Astrocyte (in vitro differentiated cells and primary cell): ENCODE measurements at regions not wholly inside any gene's neighbourhood (a gene's known extent, or its start where the extent isn't known, plus 50 kb on each side); places are given as distances from the start of the nearest gene placed in this dataset.

Experiments
- DNase-seq: peaks from one replicate; pipeline ENCODE4 v3.0.0-alpha.2; 2010; ENCODE audit warnings: low read depth
- FAIRE-seq: peaks from 2 replicates; lab custom pipeline; 2011; peaks lifted over from hg19 to GRCh38; lab: Jason Lieb, UNC
- H2AFZ ChIP-seq: 2 replicates; pipeline ENCODE4 v1.6.0; 2012; ENCODE audit warnings: low read depth, low read length, inconsistent platforms
- H3K27ac ChIP-seq: 2 replicates; pipeline ENCODE4 v1.5.1; 2011; ENCODE audit warnings: low read depth, low read length, inconsistent platforms
- H3K27me3 ChIP-seq: 2 replicates; pipeline ENCODE4 v1.6.0; 2011; ENCODE audit warnings: low read length, inconsistent platforms; ENCODE audit not compliant: insufficient read depth
- H3K36me3 ChIP-seq: 2 replicates; pipeline ENCODE4 v1.5.1; 2011; ENCODE audit warnings: low read length, inconsistent platforms; ENCODE audit not compliant: insufficient read depth
- H3K4me1 ChIP-seq: 2 replicates; pipeline ENCODE4 v1.5.1; 2011; ENCODE audit warnings: low read length, inconsistent platforms; ENCODE audit not compliant: insufficient read depth
- H3K4me2 ChIP-seq: 2 replicates; pipeline ENCODE4 v1.6.0; 2012; ENCODE audit warnings: low read length, inconsistent platforms
- H3K4me3 ChIP-seq: 2 replicates; pipeline ENCODE4 v1.5.1; 2011; ENCODE audit warnings: low read depth, mild to moderate bottlenecking, low read length, inconsistent platforms; ENCODE audit not compliant: insufficient read depth
- H3K79me2 ChIP-seq: 2 replicates; pipeline ENCODE4 v1.6.0; 2012; ENCODE audit warnings: mild to moderate bottlenecking, low read length, inconsistent platforms; ENCODE audit not compliant: insufficient read depth
- H3K9ac ChIP-seq: 2 replicates; pipeline ENCODE4 v1.6.0; 2012; ENCODE audit warnings: mild to moderate bottlenecking, low read length, inconsistent platforms
- H3K9me3 ChIP-seq: 2 replicates; pipeline ENCODE4 v1.5.1; 2012; ENCODE audit warnings: low read depth, mild to moderate bottlenecking, low read length, inconsistent platforms; ENCODE audit not compliant: insufficient read depth
- H4K20me1 ChIP-seq: 2 replicates; pipeline ENCODE4 v1.6.0; 2012; ENCODE audit warnings: low read length, inconsistent platforms; ENCODE audit not compliant: insufficient read depth
- H3K27ac Mint-ChIP-seq: one replicate; pipeline ENCODE4 v1.8.0; 2021; ENCODE audit warnings: mild to moderate bottlenecking, mixed read lengths; ENCODE audit not compliant: unreplicated experiment
- H3K27me3 Mint-ChIP-seq: one replicate; pipeline ENCODE4 v1.8.0; 2021; ENCODE audit warnings: low read depth, mixed read lengths; ENCODE audit not compliant: unreplicated experiment
- H3K36me3 Mint-ChIP-seq: one replicate; pipeline ENCODE4 v1.8.0; 2021; ENCODE audit warnings: low read depth, mixed read lengths; ENCODE audit not compliant: unreplicated experiment
- H3K4me1 Mint-ChIP-seq: one replicate; pipeline ENCODE4 v1.8.0; 2021; ENCODE audit warnings: low read depth, mixed read lengths; ENCODE audit not compliant: unreplicated experiment
- H3K4me3 Mint-ChIP-seq: one replicate; pipeline ENCODE4 v1.8.0; 2021; ENCODE audit warnings: mild to moderate bottlenecking, moderate library complexity, mixed read lengths; ENCODE audit not compliant: unreplicated experiment
- H3K9me3 Mint-ChIP-seq: one replicate; pipeline ENCODE4 v1.8.0; 2021; ENCODE audit warnings: mild to moderate bottlenecking, mixed read lengths; ENCODE audit not compliant: unreplicated experiment
- CTCF ChIP-seq: IDR thresholded peaks from 2 replicates; pipeline ENCODE4 v1.5.1; 2011; ENCODE audit warnings: low read depth, mild to moderate bottlenecking, inconsistent platforms, low read length, moderate library complexity; ENCODE audit not compliant: insufficient read depth
- EZH2 ChIP-seq: IDR thresholded peaks from 2 replicates; pipeline ENCODE4 v1.6.1; 2012; ENCODE audit warnings: mild to moderate bottlenecking, low read length, inconsistent platforms; ENCODE audit not compliant: insufficient read depth

- Histone ChIP-seq H3K4me1 (no peaks in the 10 kb centered on the region), H3K79me2 (no peaks in the 10 kb centered on the region), H3K27ac (no peak overlapping the region), H3K9ac (no peak overlapping the region), H3K4me3 (no peak overlapping the region), H2AFZ (no peak overlapping the region), H3K9me3 (no peaks in the 10 kb centered on the region), H4K20me1 (no peaks in the 10 kb centered on the region), H3K36me3 (no peaks in the 10 kb centered on the region), H3K27me3 (no peaks in the 10 kb centered on the region), H3K4me2 (no peak overlapping the region)
- Mint-ChIP-seq H3K4me1 (no peaks in the 10 kb centered on the region), H3K4me3 (no peak overlapping the region), H3K36me3 (no peaks in the 10 kb centered on the region), H3K9me3 (no peaks in the 10 kb centered on the region), H3K27me3 (peaks cover 15% of the 10 kb centered on the region), H3K27ac (no peak overlapping the region)
- FAIRE-seq (no peak), DNase-seq (no peak)
- TF ChIP-seq CTCF, result no peak
- TF ChIP-seq EZH2, result no peak
Observed at GRCh38 chr1:78329475-78329874, 161.3 kb upstream of the PTGFR start.

- DNase-seq, result no peak
- Histone ChIP-seq H3K9ac (no peak overlapping the region), H3K4me3 (no peak overlapping the region), H3K27ac (no peak overlapping the region), H3K4me2 (no peak overlapping the region), H3K27me3 (no peaks in the 10 kb centered on the region), H3K79me2 (no peaks in the 10 kb centered on the region), H4K20me1 (no peaks in the 10 kb centered on the region), H2AFZ (no peak overlapping the region), H3K36me3 (no peaks in the 10 kb centered on the region), H3K4me1 (no peaks in the 10 kb centered on the region), H3K9me3 (no peaks in the 10 kb centered on the region)
- FAIRE-seq, result no peak
- Mint-ChIP-seq H3K4me1 (no peaks in the 10 kb centered on the region), H3K27ac (no peak overlapping the region), H3K9me3 (no peaks in the 10 kb centered on the region), H3K4me3 (no peak overlapping the region), H3K27me3 (peaks cover 15% of the 10 kb centered on the region), H3K36me3 (no peaks in the 10 kb centered on the region)
- no peak for TF ChIP-seq EZH2
- TF ChIP-seq CTCF, result no peak
Observed at GRCh38 chr1:78331799-78332198, 159.0 kb upstream of the PTGFR start.

- no peak for FAIRE-seq
- no peak overlapping the region for H3K27ac ChIP-seq
Observed at GRCh38 chr1:78333502-78333901, 157.3 kb upstream of the PTGFR start.

More at GRCh38 chr1:78333502-78333901, 157.3 kb upstream of the PTGFR start:
- Histone ChIP-seq H3K27me3 (no peaks in the 10 kb centered on the region), H3K4me3 (no peak overlapping the region), H3K9me3 (no peaks in the 10 kb centered on the region), H3K36me3 (no peaks in the 10 kb centered on the region), H3K79me2 (no peaks in the 10 kb centered on the region), H2AFZ (no peak overlapping the region), H3K9ac (no peak overlapping the region), H3K4me2 (no peak overlapping the region), H4K20me1 (no peaks in the 10 kb centered on the region), H3K4me1 (no peaks in the 10 kb centered on the region)
- DNase-seq, result peak; percentile 28
- Mint-ChIP-seq H3K27me3 (peaks cover 15% of the 10 kb centered on the region), H3K36me3 (no peaks in the 10 kb centered on the region), H3K4me3 (no peak overlapping the region), H3K9me3 (peaks cover 3% of the 10 kb centered on the region), H3K4me1 (no peaks in the 10 kb centered on the region), H3K27ac (no peak overlapping the region)
- TF ChIP-seq EZH2, result no peak
- peak; percentile 71 for TF ChIP-seq CTCF
